GM12892 (cell line): ENCODE measurements at regions not wholly inside any gene's neighbourhood (a gene's known extent, or its start where the extent isn't known, plus 50 kb on each side); places are given as distances from the start of the nearest gene placed in this dataset.

Experiments
- POLR2A ChIP-seq: IDR thresholded peaks from 2 replicates; pipeline ENCODE4 v1.6.1; 2011; ENCODE audit warnings: low read depth, low read length, control low read depth
- POLR2AphosphoS5 ChIP-seq: IDR thresholded peaks from 2 replicates; pipeline ENCODE4 v1.6.1; 2011; ENCODE audit warnings: low read depth, low read length, control low read depth

- no peak for TF ChIP-seq POLR2A
- no peak for TF ChIP-seq POLR2AphosphoS5
Measured at GRCh38 chr4:126445596-126445995, 1130.8 kb downstream of the FAT4 start.
